Peyer's patch (tissue), 4 donors: ENCODE measurements at regions not wholly inside any gene's neighbourhood (a gene's known extent, or its start where the extent isn't known, plus 50 kb on each side); places are given as distances from the start of the nearest gene placed in this dataset.

Source experiments
- DNase-seq, 3 donors: peaks; one replicate each; pipeline ENCODE4 v3.0.0-alpha.2; 2017 to 2019
- H3K27ac ChIP-seq, 4 donors: fragments of 200-600 bp; sonication (generic); one replicate each; pipeline ENCODE4 v1.5.1; 2016 to 2019
- H3K27me3 ChIP-seq, 2 donors: fragments of 200-600 bp; sonication (generic); one replicate each; pipeline ENCODE4 v1.5.1; 2019
- H3K36me3 ChIP-seq, 3 donors: fragments of 200-600 bp; sonication (generic); one replicate each; pipeline ENCODE4 v1.5.1; 2016 to 2019
- H3K4me1 ChIP-seq, 4 donors: fragments of 200-600 bp; sonication (generic); one replicate each; pipeline ENCODE4 v1.5.1; 2016 to 2019
- H3K4me3 ChIP-seq, 4 donors: fragments of 200-600 bp; sonication (generic); 1 replicate in 3 of 4; 2 replicates in 1 of 4; pipeline ENCODE4 v1.5.1; 2016 to 2019; ENCODE audit warnings: mild to moderate bottlenecking in 1 of 4
- H3K9me3 ChIP-seq, 4 donors: fragments of 200-600 bp; sonication (generic); one replicate each; pipeline ENCODE4 v1.5.1; 2016 to 2019; ENCODE audit warnings: mild to moderate bottlenecking in 1 of 4
- CTCF ChIP-seq, 6 experiments: fragments of 450-650 bp in 4 of 6; fragments of 200-600 bp in 2 of 6; sonication (generic) in 1 of 6; IDR thresholded peaks; one replicate each; pipeline ENCODE4 v1.5.1; 2017 to 2019; ENCODE audit warnings: antibody characterized with exemption in 6 of 6, mild to moderate bottlenecking in 3 of 6, moderate library complexity in 1 of 6
- POLR2A ChIP-seq, 2 donors: fragments of 450-650 bp; IDR thresholded peaks; one replicate each; pipeline ENCODE4 v1.5.1; 2017; ENCODE audit warnings: antibody characterized with exemption in 2 of 2, mild to moderate bottlenecking in 2 of 2, moderate library complexity in 2 of 2

- no peaks in the 10 kb centered on the region for H3K4me1 ChIP-seq
- H3K27me3 ChIP-seq: no peaks in the 10 kb centered on the region
- H3K36me3 ChIP-seq: no peaks in the 10 kb centered on the region
- TF ChIP-seq POLR2A (IDR thresholded peaks at IDR 0.05) (no peak), CTCF (IDR thresholded peaks at IDR 0.05) (no peak)
- no peaks in the 10 kb centered on the region for H3K9me3 ChIP-seq
- no peak for DNase-seq
- H3K27ac ChIP-seq: no peak overlapping the region
- no peak overlapping the region for H3K4me3 ChIP-seq
Measured at GRCh38 chr6:1020133-1020532, 291.8 kb upstream of the FOXQ1 start.

GRCh38 chr6:1018041-1018440 is 293.9 kb upstream of the FOXQ1 start:
- Histone ChIP-seq H3K4me3 (no peak overlapping the region), H3K27me3 (no peaks in the 10 kb centered on the region), H3K9me3 (no peaks in the 10 kb centered on the region), H3K4me1 (no peaks in the 10 kb centered on the region), H3K27ac (no peak overlapping the region), H3K36me3 (no peaks in the 10 kb centered on the region)
- TF ChIP-seq CTCF (IDR thresholded peaks at IDR 0.05) (no peak), POLR2A (IDR thresholded peaks at IDR 0.05) (no peak)
- DNase-seq: no peak

- Histone ChIP-seq H3K9me3 (no peaks in the 10 kb centered on the region), H3K27ac (no peak overlapping the region), H3K27me3 (no peaks in the 10 kb centered on the region), H3K4me3 (no peak overlapping the region), H3K36me3 (no peaks in the 10 kb centered on the region), H3K4me1 (no peaks in the 10 kb centered on the region)
- no peak for DNase-seq
- no peak for TF ChIP-seq POLR2A (IDR thresholded peaks at IDR 0.05)
- no peak for TF ChIP-seq CTCF (IDR thresholded peaks at IDR 0.05)
Measured at GRCh38 chr6:1016329-1017302, 295.3 kb upstream of the FOXQ1 start.

- Histone ChIP-seq H3K9me3 (no peaks in the 10 kb centered on the region), H3K4me1 (no peaks in the 10 kb centered on the region), H3K27me3 (no peaks in the 10 kb centered on the region), H3K27ac (no peak overlapping the region), H3K4me3 (no peak overlapping the region), H3K36me3 (no peaks in the 10 kb centered on the region)
- no peak for TF ChIP-seq POLR2A (IDR thresholded peaks at IDR 0.05)
- no peak for TF ChIP-seq CTCF (IDR thresholded peaks at IDR 0.05)
- no peak for DNase-seq
Measured at GRCh38 chr6:1015825-1016224, 296.1 kb upstream of the FOXQ1 start.

- Histone ChIP-seq H3K9me3 (no peaks in the 10 kb centered on the region), H3K4me1 (no peaks in the 10 kb centered on the region), H3K36me3 (no peaks in the 10 kb centered on the region), H3K4me3 (no peak overlapping the region), H3K27me3 (no peaks in the 10 kb centered on the region), H3K27ac (no peak overlapping the region)
- TF ChIP-seq CTCF (IDR thresholded peaks at IDR 0.05) (no peak), POLR2A (IDR thresholded peaks at IDR 0.05) (no peak)
- DNase-seq: no peak
Measured at GRCh38 chr6:1014431-1014807, 297.5 kb upstream of the FOXQ1 start.
